SH-SY5Y (cell line): ENCODE measurements at regions not wholly inside any gene's neighbourhood (a gene's known extent, or its start where the extent isn't known, plus 50 kb on each side); places are given as distances from the start of the nearest gene placed in this dataset.

Experiments used
- GATA2 ChIP-seq: IDR thresholded peaks from 2 replicates; pipeline ENCODE4 v1.6.1; 2011; ENCODE audit warnings: mild to moderate bottlenecking, low read depth, low read length
- GATA3 ChIP-seq: IDR thresholded peaks from 2 replicates; pipeline ENCODE4 v1.6.1; 2011; ENCODE audit warnings: low read depth, mild to moderate bottlenecking, low read length, moderate library complexity

DNA sequence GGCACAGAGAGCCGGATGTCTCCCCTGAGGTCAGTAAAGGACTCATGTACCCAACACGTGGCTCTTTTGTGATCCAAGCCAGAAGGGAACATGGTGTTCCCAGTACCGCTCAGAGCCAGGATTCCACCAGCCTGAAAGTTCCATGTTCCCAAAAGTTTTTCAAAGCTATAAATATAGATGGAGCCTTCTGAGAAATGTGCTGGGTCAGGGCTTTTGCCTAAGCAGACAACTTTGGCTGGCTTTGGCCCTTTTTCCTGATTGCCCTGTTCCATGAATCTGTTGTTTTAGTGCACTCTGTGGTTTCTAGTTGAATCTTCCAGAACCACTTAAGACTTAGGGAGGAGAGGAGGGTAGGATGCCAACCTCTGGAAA, 128.5 kb upstream of the HS3ST2 start:
- TF ChIP-seq GATA3 = no peak
- no peak for TF ChIP-seq GATA2
